DND-41 (cell line): ENCODE measurements at regions not wholly inside any gene's neighbourhood (a gene's known extent, or its start where the extent isn't known, plus 50 kb on each side); places are given as distances from the start of the nearest gene placed in this dataset.

ENCODE experiments used
- CTCF ChIP-seq: IDR thresholded peaks from 2 replicates; pipeline ENCODE4 v1.5.1; 2012; ENCODE audit warnings: borderline replicate concordance, low read length, moderate library complexity, mild to moderate bottlenecking; ENCODE audit not compliant: poor library complexity, severe bottlenecking; ENCODE audit errors: extremely low read depth
- EZH2 ChIP-seq: IDR thresholded peaks from 3 replicates; pipeline ENCODE4 v1.6.1; 2012; ENCODE audit warnings: borderline replicate concordance, low read depth, mild to moderate bottlenecking, moderate library complexity, low read length, inconsistent platforms; ENCODE audit not compliant: severe bottlenecking

- TF ChIP-seq EZH2, result no peak
- no peak for TF ChIP-seq CTCF
Observed at GRCh38 chr2:129004940-129005490, 686.3 kb upstream of the HS6ST1 start.
